Suppressor macrophage treated with lipopolysaccharide for 4 hours (primary cell): ENCODE measurements at regions not wholly inside any gene's neighbourhood (a gene's known extent, or its start where the extent isn't known, plus 50 kb on each side); places are given as distances from the start of the nearest gene placed in this dataset.

Experiments used
- DNase-seq: peaks from one replicate; pipeline ENCODE4 v3.0.0-alpha.2; 2020

DNA sequence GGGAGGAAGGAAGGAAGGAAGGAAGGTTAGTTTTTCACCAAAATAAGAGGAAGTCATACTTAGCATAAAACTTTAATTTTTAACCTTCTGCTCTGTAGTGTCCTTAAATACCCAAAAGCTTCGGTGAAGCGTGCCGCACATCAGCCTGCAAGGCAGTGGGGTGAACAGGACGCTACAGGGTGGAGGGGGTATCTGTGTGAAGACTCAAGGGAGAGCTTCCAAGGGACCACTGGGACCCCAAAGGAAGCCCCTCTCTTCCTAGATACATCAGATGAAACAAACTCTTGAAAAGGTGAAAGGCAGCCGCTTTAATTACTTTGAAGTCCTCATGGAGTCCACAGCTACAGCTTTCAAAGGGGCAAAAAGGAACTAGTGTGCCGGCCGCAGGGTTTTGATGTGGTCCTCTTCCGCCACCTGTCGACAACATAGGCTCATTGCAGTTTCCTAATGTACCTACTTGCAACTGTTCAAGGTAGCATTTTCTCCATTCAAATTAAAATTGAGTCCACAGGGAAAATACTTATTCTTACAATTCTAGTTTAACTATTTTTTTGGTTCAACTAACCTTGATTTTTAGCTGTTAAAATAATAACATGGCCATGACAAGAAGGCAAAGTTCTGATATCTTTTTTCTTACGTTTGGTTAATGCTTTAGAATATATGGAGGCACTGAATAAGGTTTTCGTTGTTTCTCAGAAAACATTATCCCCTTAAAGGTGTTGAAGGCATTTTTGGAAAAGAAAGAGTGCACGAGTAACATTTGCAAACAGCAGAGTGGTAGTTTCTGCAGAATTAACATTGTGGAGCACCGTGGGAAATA is 135.0 kb upstream of the RIPOR2 start:
- peak; percentile 88 for DNase-seq

DNA sequence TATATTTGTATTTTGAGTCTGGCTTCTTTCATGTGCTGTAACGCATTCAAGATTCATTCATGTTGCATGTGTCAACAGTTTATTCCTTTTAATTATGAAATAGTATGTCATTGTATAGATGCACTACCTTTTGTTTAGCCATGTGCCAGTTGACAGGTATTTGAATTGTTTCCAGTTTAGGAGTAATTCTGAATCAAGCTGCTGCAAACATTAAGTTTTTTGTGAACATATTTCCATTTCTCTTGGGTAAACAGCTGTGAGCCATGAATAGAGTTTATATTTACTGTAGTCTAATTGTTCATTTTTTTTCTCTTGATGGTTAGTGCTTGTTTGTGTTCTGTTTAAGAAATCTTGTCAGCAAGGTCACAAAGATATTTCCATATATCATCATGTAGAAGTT is 142.4 kb upstream of the RIPOR2 start:
- DNase-seq: no peak

DNA sequence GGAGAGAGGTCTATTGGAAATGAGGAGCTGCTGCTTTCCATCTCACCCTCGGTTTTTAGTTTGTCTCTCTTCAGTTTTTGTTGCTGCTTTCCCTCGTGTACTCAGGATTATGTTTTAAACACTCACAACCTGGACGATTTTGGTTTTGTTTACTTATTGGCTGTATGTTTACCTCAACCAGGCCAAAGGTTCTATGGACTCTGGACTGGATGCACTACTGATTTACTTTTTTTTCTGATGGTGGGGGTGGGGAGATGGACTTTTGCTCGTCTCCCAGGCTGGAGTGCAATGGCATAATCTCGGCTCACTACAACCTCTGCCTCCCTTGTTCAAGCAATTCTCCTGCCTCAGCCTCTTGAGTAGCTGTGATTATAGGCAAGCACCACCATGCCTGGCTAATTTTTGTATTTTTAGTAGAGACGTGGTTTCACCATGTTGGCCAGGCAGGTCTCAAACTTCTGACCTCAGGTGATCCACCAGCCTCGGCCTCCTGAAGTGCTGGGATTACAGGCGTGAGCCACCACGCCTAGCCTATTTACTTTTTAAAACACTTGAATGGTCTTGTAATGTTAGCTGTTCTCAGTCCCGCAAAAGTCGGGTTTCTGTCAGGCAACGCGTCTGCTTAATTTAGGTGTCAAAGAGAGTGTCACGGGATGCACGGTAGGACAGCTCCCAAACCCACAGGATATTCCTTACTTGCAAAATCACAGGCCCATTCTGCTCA is 148.2 kb upstream of the RIPOR2 start:
- DNase-seq: no peak

DNA sequence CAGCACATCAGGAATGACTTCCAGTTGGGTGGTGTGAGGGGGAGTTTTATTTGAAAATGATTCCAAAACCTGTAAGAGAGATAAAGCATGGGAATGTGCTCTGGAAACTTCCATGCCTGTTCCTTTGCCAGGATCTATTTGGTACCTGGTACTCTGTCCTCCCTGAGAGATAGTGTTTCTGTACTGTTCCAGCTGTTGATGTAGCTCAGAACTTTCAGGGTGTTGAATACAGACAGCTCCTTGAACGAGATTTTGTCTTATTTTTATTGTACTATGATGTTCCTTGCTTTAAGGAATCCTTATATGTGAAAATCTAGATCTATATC is 148.7 kb upstream of the RIPOR2 start:
- DNase-seq: no peak

DNA sequence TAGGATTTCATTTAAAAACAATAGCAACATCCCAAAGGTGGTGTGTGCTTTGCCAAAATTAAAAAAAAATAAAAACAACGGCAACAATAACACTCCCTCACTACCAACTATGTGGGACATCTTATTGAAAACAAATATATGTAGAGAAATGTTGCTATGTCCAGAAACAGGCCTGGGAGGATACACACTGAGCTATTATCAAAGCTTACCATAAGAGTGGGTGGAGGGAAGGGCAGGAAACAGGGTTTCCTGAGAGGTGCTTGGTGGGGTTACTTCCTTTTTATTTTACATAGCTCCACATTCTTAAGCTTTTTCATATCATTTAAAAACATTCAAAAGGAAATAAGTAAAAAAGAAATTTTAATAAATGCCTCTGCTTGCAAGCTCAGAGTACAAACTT is 150.0 kb upstream of the RIPOR2 start:
- DNase-seq: no peak

DNA sequence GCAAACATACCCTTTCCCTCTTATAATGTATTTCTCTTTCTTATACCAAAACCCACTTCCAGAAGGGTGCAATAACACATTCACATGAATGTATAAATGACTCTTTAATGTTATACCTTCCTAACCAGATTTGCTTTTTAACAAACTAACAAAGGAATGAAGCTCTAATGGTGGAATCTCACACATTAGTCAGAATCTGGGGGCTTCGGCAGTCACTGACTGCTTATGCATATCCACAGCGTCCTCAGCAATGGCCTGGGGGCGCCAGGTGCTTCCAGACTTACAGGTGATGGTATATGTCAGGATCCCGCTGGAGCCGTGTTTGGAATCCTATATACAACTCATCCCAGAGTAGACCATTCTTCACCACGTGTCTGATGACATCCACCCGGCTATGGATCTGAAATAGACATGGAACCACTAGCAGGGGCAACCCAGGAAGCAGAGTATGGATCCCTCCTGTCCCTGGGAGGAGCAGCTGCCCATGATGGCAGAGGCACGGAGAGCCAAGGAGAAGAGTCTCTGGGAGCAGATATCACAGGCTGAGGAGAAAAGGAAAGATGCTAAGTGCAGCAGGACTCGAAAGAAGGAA is 150.8 kb upstream of the RIPOR2 start:
- no peak for DNase-seq

DNA sequence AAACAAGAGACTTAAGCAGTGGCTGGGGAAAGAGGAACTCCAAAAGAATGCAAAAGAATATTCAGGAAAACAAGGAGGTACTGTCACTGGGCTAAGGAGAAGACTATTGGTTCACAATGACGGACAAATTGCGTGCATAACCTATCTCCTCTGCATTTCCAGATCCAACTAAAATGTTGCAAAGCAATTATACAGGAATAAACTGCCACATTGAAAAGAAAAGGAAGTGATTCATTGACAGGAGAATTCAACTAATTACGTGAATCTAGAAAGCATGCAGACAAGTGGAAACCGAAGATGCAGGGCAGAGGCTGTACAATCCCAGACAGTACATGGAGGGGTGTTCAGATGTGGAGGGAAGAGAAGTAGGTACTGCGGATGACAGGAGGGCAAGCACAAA is 152.8 kb upstream of the RIPOR2 start:
- peak; percentile 11 for DNase-seq

DNA sequence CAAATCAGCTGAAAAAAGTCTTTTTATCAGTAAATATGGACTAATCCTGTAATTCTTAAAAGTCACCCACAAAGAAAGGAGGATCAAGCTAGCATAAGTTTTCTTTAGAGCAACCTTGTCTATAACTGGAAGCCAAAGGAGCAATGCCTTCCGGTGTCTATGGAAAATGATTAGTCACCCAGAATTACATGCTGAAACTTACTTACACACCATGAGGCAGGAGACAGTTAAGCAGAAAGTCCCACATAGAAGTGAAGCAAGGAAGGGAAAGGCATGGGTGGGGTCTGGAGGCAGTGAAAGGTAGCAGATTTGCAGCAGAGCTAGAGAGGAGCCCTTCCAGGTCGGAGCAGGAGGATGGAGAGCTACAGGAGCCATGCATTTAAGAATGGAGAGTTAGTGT is 153.7 kb upstream of the RIPOR2 start:
- DNase-seq: peak; percentile 43

DNA sequence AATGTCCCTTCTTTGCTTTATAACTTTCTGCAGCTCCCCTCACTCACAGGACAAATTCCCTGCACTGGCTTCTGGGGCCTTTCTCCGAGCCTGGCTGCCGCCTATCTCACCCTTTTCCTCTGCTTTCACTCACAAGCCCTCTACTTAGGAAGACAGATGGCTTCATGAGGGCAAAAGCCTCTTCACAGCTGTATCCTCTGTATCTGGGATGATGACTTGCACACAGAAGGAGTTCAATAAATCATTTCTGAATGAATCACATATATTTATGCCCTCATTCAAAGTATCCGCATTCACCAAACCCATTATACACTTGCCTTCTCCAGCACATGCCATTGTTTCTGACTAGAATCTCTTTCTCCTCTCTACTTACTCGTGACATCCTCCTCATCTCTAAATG is 159.0 kb upstream of the RIPOR2 start:
- no peak for DNase-seq

DNA sequence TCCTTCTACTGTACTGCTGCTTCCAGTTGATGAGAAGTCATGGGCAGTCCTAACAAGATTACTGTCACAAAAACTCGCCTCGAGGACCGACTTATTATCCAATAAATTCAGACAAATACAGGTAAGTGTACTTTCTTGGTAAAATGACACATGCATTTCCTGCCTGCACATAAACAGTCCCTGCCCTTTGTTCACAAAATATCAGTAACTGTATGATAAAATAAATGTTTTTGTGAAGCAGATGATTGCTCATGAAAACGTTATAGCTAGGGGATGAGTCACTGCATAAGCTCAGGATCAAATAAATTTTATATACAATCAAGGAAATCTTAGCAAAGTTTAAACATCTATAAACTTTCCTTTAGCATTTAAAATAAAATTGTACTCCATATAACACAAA is 164.5 kb upstream of the RIPOR2 start:
- DNase-seq: no peak

DNA sequence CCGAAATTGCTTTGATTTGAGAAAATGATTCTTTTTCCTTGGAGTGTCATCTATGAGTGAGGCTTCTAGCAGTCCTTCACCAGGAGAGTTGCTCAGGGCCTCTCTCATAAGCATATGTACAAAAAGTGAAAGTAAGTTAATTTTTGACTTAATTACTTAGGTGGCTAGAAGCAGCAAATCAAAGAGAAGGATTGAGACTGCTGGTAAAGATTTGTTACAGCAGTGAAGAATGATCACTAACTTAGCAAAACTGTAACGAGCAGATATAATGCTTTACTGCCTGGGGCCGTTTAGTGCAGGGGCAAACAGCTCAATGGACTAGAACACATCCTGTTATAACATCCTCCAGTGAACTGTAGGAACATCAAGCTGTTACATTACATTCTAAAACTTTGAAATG is 167.8 kb upstream of the RIPOR2 start:
- DNase-seq: no peak

DNA sequence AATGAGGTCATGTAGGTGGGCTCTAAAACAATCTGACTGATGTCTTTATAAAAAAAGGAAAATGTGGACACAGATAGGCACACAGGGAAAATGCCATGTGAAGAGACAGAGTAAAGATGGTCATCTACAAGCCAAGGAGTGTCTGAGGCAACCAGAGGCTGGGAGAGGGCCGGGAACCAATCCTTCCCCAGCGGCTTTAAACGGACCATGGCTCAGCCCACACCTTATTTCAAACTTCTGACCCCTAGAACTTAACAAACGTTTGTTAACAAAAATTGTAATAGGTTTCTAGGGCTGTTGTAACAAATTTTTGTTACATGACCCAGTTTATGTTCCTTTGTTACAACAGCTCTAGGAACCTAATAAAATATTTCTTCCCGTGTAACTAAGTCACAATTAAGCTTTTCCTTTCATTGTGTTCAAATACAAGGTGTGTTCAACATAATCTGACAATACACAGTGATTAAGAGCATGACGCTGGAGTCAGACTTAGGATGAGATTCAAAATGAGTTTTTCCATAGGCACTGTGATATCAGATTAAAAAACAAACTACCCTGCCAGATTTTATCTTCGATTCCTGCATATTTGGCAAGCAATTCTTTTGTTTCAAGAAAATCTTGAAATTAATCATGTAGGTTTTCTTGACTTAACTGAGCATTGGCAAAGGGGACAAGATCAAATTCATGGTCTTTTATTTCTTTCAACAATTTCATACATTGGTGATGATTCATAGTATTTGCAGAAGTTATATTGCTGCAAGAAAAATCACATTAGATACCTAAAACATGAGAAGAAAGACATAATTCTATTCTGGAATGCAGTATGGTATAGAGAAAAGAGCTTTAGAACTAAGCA is 169.5 kb upstream of the RIPOR2 start:
- no peak for DNase-seq

DNA sequence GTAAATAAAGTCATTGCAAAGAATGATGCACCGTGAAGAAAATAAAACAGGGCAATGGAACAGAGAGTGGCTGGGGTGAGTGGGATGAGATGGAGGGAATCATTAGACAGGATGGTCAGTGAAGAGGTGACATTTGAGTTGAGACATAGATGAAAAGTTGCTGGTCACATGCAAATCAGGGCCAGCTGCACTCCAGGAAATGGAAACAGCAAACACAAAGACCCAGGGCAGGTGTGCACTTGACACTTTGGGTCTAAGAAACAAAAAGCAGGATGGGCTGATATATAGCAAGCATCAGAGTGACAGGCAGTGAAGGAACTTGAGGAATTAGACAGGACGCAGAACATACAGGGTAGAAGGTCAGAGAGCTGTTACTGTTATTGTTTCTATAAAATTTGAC is 171.5 kb upstream of the RIPOR2 start:
- no peak for DNase-seq

DNA sequence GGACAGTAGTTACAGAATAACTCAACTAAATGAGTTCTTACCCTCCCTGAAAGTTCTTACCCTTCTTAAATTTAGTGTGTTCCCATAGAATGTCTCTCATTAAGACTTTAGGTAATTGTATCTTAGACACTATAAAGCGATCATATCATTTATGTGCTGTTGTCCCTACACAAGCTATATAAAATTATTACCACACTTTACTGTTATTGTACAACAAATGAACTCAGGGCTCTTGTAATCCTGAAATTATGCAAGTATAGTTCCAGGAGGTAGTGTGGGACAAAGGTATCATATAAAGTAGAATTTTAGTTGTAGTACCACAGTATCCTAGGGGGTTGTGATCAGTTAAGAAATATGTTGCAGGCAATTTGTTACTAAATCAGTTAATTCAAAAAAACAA is 167.4 kb upstream of the CARMIL1 start:
- DNase-seq: no peak

DNA sequence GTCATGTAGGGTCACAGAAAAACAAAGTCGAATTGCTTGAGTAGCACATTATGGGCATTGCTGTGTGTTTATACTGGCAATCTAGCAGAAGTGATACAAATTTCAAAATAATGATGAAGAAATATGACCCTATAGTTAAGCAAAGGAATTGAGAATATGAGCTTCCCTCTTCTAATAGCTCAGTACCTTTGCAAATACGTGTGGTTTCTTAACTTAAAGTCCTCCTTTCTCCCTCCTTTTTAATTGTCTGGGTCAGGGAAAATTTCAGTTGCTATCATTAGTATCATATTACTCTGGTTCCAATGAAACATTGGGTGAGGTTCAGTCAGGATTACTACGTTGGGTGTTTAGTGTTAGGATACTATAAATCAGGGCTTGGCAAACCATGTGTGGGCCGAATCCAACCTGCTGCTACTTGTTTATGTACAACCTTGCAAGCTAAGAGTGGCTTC is 166.8 kb upstream of the CARMIL1 start:
- peak; percentile 54 for DNase-seq

DNA sequence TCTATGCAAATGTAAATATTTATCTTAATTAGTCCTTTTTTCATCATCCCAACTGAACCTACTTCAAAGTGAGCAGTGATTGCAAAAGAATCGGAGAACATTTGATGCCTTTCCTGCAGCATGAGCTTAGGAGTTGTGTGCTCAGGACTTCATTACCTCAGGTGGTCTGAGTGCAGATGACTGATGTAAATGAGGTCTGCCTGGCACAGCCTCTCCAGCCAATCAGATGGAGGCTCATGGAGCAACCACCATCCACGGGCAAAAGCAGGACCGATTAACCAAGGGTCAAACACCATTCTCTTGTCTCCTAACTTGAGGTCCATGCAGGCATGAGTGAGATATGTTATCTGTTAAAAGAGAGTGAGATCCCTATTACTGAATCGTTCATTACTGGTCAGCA is 165.7 kb upstream of the CARMIL1 start:
- no peak for DNase-seq

DNA sequence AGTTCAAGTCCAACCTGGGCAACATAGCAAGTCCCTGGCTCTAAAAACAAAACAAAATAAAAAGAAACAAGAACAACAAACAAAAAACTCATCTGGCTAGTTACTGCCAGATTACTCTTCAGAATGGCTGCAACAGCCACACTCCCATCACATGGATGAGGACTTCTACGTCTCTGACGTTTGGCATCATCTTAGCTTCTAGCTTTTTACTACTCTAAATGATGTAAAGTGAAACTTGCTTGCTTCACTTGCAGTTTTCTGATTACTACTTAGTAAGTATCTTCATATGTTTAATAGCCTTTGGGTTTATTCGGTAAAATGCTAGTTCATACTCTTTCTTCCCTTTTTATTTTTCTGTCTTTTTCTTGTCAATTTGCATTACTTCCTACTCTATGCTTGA is 161.1 kb upstream of the CARMIL1 start:
- peak; percentile 67 for DNase-seq

DNA sequence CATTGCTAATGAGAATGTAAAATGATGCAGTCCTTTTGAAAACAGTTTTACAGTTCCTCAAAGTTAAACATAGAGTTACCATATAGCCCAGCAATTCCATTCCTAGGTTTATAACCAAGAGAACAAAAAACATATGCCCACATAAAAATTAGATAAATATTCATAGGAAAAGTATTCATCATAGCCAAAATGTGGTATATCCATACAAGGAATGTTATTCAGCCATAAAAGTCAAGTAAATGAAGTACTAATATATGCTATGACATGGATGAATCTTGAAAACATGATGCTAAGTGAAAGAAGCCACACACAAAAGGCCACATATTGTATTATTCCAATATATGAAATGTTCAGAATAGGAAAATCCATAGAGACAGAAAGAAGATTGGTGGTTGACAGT is 158.0 kb upstream of the CARMIL1 start:
- no peak for DNase-seq

DNA sequence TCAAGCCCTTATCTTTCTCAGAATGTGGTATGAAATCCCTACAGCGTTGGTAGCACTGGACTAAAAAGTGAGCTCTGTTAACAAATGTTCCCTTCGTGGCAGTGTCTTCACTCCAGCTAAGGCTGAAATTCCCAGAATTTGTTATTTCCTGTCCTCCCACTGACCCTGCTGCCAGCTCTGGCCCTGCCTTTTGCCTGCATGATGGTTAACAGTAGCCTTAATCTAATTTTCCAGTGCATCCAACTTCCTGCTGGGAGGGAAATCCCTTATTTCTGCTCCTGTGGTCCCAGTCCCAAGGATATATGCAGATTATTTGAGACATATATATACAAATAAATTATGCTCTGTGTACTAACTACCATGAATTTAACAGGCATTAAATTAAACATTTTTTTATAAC is 157.2 kb upstream of the CARMIL1 start:
- DNase-seq: no peak

DNA sequence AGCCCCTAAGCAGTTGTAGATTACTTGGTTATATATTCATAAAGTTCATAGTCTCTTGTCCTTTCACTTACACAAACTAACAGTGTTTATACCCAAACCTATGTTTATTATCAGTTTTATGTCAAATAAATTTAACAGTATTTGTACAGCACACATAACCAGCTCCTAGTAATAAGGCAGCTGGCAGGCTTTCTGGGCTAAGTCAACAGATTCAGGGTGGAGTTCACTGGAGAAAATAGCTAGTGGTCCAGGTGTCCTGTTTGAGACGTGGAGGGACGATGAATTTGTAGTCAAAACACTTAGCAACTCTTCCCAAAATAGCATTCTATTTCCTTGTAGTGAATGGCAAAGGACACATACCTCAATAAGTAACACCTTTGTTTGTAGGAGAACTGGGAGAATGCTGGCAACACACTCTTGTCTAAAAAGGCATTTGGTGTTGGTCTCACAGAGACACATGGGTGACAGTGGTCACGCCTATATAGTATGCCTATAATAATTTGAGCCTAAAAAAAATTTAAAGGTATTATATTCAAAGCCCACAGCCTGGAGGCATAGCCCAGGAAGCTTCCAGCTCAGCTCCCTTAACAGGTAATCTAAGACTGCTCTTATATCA is 156.4 kb upstream of the CARMIL1 start:
- no peak for DNase-seq

DNA sequence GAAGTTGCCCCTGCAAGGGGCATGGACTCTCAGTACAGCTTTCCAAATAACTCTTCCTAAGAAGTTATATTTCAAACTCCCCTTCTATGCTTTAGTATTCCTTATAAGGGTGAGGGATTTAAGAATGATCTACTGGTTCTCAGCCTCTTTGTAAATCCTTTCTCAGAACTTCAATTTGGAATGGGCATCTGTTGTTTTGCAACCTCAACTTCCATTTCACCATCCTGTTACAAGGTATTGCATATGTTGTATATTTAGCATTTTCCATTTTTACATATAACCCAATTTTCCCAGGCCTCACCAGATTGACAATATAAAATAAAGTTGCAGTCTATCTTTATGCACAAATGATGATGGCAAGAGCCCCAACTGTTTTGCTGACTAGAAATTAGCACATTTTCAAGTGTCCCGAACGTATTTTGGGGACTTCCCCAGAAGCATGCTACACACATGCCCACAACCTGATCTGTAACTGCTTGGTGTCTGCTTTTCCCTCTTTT is 154.9 kb upstream of the CARMIL1 start:
- DNase-seq: no peak

DNA sequence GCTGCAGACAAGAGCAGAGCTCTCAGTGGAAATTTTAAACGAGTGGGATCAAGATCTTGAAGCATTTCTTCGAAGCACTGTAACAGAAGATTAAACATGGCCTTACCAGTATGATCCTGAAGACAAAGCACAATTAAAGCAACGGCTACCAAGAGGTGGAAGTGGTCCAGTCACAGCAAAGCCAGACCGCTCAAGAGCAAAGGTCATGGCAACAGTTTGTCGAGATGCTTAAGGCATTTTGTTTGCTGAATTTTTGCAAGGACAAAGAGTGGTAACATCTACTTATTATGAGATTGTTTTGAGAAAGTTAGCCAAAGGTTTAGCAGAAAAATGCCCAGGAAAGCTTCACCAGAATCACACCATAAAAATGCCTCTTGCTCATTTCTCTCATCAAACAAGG is 153.4 kb upstream of the CARMIL1 start:
- DNase-seq: no peak
